GM18951 (cell line): ENCODE measurements at regions not wholly inside any gene's neighbourhood (a gene's known extent, or its start where the extent isn't known, plus 50 kb on each side); places are given as distances from the start of the nearest gene placed in this dataset.

Source experiments
- POLR2A ChIP-seq: IDR thresholded peaks from 4 replicates; pipeline ENCODE4 v1.6.1; 2011; ENCODE audit warnings: mild to moderate bottlenecking; ENCODE audit not compliant: insufficient read length, insufficient read depth; ENCODE audit errors: extremely low read depth
- in situ Hi-C: fragments of 300-500 bp; cut with MboI; formaldehyde crosslinking; loops from one replicate; pipeline ENCODE4 v1.12.0; 2022; ENCODE audit warnings: low sequenced_read_pairs, mixed read lengths, inconsistent platforms; ENCODE audit not compliant: unreplicated experiment

DNA sequence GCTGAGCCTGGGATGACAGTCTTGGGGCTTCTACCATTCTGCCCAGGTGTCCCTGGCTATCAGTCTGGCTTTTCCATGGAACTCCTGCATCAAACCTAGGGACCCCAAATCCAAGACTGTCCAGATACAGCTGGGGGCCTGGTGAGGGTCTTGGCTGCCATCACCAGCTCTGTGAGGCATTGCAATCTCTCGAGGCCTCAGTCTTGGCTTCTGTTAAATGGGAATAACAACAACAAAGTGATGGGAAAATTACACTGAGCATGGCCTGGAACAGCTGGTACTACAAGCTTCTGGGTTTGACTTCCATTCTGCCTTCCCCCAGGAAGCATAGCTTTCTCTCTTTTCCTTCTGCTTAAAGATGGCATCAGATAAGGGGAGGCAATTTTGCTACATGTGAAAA, 50.0 kb upstream of the LCTL start:
- no peak for TF ChIP-seq POLR2A
- in situ Hi-C loops, result loop anchor here (25.0 kb wide), 1 partner anchor 171 kb away; no protein-coding TSS in a partner anchor

- peak; percentile 13 for TF ChIP-seq POLR2A
- in situ Hi-C loops, result loop anchor here (25.0 kb wide), 1 partner anchor 170 kb away; no protein-coding TSS in a partner anchor
These were observed 51.6 kb upstream of the LCTL start for GRCh38 chr15:66617137-66618090.

DNA sequence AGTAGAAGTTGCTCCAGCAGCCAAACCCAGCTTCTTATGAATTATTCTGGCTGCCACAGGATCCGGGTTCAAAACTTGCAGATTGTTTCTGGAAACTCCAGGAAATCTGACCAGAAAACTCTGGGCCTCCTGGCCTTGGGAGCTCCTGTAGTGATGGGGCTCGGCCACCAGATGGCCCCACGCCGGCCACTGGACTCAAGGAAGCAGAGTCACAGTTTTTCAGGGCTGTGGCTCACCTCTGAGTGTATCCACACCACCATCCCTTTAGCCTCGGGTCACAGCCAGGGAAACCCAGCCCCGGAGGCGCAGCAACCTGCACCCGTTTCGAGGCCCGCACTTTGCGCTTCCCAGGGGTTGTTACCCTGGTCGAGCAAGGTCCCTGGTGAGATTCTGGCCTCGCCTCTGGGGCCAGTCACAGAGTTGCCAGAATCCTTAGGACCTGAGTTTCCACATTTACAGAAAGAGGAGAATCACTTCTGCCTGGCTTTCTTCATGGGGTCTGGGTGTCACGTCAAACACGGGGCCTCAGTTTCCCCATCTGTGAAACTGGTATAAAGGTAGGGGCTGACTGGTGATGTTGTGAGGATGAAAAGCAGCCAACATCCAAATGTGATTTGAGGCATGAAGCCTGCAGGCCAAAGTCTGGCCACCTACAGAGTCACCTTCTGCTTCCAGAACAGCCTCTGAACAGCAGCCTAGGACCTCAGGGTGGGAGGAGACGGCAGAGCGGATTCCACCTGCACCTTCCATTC, 53.5 kb upstream of the LCTL start:
- in situ Hi-C loops, result loop anchor here (25.0 kb wide), 1 partner anchor 168 kb away; no protein-coding TSS in a partner anchor
- TF ChIP-seq POLR2A, result no peak

DNA sequence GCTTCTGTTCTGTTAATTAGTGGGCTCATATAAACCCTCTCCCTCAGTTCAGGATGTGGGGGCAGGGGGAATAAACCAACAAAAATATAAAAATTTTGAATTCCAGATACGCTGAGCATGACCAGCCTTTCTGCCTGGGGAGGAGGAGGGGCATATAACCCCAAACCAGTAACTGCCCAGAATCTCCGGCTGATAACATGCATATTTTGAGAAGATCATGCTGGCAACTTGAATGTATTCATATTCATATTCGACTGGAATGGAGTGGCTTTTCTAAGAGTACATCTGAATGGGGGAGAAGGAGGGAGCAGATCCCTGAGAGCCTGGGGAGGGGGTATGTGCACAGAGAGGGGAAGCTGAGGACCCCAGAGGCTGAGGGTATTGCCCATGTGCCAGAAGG, 54.5 kb upstream of the LCTL start:
- in situ Hi-C loops, result loop anchor here (25.0 kb wide), 1 partner anchor 167 kb away; no protein-coding TSS in a partner anchor
- no peak for TF ChIP-seq POLR2A

- in situ Hi-C loops, result loop anchor here (25.0 kb wide), 1 partner anchor 166 kb away; no protein-coding TSS in a partner anchor
- no peak for TF ChIP-seq POLR2A
These were observed 55.0 kb upstream of the LCTL start for GRCh38 chr15:66620744-66621344.

- in situ Hi-C loops, result loop anchor here (25.0 kb wide), 1 partner anchor 166 kb away; no protein-coding TSS in a partner anchor
- TF ChIP-seq POLR2A, result no peak
These were observed 56.0 kb upstream of the LCTL start for GRCh38 chr15:66621491-66622467.

GRCh38 chr15:66622591-66623022, 56.8 kb upstream of the LCTL start:
- in situ Hi-C loops, result loop anchor here (25.0 kb wide), 1 partner anchor 165 kb away; no protein-coding TSS in a partner anchor
- no peak for TF ChIP-seq POLR2A

GRCh38 chr15:66623801-66624453, 58.1 kb upstream of the LCTL start:
- TF ChIP-seq POLR2A, result no peak
- in situ Hi-C loops, result loop anchor here (25.0 kb wide), 1 partner anchor 163 kb away; no protein-coding TSS in a partner anchor

DNA sequence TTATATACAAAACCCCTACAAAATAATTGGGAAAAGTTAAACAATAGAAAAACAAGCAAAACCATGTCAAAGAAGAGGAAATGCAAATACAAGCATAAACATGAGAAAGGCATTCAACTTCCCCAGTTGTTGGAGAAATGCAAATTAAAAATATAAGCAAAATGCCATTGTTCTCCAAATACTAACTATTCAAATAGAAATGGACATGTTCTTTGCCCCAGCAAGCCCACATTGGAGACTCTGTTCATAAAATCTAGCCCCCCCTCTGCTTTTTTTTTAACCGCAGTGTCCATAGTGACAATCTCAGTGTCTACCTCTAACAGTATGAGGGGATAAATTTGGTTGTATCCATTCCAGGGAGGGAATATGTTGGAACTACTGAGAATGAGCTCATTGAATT, 59.7 kb upstream of the LCTL start:
- TF ChIP-seq POLR2A, result no peak
- in situ Hi-C loops, result no loop called here

- no peak for TF ChIP-seq POLR2A
These were observed 60.2 kb upstream of the LCTL start for GRCh38 chr15:66625974-66626373.

GRCh38 chr15:66628976-66629723, 63.4 kb upstream of the LCTL start:
- in situ Hi-C loops, result no loop called here
- no peak for TF ChIP-seq POLR2A

More at GRCh38 chr15:66625974-66626373, 60.2 kb upstream of the LCTL start:
- in situ Hi-C loops, result no loop called here
